ENCODE measurements at regions not wholly inside any gene's neighbourhood (a gene's known extent, or its start where the extent isn't known, plus 50 kb on each side); places are given as distances from the start of the nearest gene placed in this dataset.

DNA sequence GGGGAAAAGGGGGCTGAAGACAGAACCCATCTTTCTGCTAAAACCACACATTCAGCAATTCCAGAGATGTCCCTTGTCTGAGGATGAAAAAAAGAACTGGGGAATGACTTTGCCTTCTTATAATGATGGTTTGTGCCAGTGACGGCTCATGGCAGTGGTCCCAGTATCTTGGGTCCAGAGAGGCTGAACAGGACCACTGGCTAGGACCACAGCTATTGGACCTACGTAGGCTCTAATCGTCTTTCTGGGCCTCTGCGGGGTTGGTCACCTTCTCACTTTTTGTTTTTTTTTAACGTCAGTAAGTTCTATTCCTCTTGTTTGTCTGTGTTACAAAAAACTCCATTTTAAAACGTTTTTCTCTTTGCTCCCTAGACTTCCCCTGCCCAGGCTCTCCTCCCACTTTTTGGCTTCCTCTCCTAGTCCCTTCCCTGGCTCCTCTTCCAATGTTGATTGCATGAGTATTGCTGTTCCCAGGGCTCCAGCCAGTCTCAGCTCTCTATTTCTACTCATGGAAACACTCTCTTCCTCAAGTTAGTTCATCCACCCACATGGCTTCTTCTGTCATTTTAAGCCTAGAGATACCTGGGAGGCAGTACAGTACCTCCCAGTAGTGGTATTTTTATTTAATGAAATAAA, 52.6 kb upstream of the STX18 start:
- DNase-seq = no peak

DNA sequence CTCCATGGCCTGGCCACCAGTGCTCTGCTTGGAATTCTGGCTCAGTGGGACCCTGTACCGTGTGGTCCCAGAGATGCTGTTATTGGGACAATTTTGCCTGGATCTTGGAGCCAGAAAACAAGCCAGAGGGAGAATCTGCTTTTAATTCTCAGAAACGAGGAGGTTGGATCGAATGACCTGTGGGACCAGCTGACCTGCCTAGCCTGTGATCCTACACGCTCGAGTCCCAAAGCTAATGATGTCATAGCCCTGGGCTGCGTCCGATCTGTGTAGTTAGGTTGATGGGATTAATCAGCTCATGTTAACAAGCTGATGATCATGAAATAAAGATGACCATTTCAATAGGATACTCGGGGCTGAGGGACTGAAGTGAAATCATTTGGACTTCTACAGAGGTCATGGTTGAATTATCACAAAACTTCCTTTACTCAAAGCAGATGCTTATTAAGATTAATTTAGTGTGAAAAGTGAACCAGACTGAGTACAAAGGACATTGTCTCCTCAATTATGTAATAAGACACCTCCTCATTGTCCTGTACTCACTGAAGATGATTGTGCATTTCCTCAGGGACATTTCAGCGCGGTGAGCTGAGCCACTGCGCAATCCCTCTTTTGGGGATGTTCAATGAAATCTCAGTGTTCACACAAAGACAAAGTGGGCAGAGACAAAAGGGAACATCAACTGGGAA, 51.9 kb upstream of the STX18 start:
- DNase-seq = no peak

DNA sequence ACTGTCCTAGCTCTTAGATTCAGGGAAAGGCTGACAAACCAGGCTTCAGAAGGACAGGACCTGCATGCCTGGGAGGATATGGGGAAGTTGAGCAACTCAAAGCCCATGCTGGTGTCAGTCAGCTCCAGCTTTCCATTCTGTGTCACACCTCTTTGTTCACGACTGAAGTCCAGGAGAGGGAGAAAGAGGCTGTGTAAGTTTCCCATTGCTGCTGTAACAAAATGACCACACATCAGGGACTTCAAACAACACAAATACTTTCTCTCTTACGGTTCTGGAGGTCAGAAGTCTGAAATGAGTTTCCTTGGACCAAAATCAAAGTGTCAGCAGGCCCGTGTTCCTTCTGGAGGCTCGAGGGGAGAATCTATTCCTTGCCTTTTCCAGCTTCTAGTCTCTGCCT, 50.6 kb upstream of the STX18 start:
- DNase-seq = no peak

Measured in NCI-H2171 (cell line).